ENCODE measurements at regions not wholly inside any gene's neighbourhood (a gene's known extent, or its start where the extent isn't known, plus 50 kb on each side); places are given as distances from the start of the nearest gene placed in this dataset.
A peak's percentile ranks its signal among the peaks of the same experiment; 100 is the strongest.

DNA sequence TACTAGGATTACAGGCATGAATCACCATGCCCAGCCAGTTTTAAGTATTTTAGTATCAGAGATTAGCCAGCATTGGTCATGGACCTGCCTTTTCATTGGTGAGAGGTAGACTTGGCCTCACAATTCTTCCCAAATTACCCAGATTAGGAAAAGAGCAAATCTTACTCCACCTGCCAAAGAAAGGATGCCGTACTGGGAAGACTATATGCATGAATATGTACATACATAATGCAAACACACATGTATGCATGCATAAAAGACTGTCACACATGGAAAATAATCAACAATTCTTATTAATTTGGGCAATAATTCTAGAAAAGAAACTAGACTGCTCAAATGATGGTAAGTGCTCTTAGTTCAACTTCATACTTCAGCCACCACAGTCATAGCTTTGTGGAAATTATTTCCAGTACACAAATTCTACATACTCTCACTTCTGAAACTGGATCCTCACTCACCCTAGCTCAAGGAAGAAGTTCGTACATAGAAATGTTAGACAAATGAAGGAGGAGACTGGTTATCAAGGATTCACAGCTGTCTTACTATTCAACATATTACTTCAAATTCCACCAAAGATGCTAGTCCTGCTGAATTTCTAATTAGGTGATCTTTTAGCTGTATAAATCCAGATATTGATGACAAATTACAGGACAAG is 73.7 kb downstream of the MINAR2 start:
- DNase-seq (ENCODE audit: low spot score) = no peak

DNA sequence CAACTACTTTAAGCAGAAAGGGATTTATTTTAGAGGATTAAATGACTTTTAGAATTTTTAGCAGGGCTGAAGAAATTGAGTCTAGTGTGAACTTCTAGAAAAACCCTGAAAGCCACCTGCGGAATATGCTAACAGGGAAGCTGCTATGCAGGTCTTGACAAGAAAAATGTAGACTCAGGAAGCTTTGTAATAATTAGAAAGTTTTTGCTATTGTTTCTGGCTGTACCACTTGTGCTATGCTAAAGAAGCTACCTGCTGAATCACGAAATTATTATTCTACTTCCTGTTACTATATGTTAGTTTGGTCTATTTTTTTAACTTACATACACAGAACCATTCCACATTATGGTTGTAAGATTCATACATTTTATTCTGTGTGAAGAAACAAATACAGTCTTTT is 74.0 kb upstream of the CHSY3 start:
- DNase-seq (ENCODE audit: low spot score) = no peak

DNA sequence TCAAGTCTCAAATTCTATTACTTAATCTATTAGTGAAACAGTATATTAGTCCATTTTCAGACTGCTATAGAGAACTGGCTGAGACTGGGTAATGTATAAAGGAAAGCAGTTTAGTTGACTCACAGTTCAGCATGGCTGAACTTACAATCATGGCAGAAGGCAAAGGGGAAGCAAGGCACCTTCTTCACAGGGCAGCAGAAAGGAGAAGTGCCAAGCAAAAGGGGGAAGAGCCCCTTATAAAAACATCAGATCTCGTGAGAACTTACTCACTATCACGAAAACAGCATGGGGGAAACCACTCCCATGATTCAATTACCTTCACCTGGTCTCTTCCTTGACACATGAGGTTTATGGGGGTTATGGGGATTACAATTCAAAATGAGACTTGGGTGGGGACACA is 67.9 kb upstream of the CHSY3 start:
- DNase-seq (ENCODE audit: low spot score) = no peak

DNA sequence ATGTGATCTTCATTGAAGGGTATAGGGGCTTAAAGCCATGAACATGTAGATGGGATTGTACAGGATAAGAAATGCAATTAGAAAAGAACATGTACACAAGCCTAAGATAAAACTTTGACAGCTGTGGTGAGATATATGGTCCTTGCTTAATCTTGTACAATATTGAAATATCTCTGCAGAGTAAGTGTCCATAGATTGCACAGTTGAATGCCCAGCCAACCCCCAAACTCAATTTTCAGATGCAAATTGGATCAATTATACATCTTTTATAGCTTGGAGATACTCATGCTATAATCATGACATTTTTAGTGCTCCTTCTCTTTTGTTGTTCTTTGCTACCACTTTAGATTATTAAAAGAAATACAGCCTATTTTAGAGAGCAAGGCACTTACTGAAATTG is 59.5 kb upstream of the CHSY3 start:
- no peak for DNase-seq (ENCODE audit: low spot score)

DNA sequence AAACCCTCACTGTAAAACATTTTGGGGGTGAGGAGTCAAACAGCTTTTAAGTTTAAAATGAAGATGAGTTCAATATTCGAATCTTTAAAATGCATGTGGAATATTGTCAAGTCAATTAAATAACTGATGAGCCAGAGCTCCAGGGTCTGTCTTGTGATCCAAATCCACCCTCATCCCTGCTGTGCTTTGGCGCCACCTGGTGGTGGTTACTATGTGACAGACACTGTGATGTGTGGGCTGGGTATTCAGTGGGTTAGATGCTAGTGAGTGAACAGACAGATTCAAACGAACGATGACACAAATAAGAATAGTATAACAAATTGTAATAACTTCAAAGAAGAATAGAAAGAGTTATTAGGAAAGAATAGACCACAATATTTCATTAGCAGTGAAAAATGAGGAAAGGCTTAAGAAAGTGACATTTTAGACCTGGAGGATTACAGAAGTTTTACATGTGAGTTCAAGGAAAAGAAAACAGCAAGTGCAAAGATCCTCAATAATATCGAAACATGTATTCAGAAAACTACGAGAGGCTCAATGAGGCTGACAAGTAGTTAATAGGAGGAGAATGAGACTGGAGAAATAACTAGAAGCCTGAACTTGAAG is 51.4 kb upstream of the CHSY3 start:
- peak; percentile 69 for DNase-seq (ENCODE audit: low spot score)

DNA sequence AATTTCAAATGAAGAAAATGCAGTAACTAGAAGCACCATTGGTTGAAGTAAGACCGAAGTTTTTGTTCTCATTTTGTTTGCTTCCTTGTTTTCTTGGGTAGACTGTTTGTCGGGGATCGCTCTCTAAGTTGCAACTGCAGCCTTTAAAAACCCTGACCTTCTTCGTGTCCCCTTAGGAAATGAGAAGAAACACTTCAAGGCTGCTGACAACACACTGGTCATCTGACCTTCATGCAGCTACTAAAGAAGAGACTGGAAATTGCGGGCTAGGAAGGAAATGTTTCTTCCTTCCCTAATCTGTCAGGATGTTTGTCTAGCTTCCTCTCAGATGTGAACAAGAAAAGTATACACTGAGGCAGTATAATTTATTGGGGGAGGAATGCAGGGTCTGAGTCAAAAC is 50.7 kb upstream of the CHSY3 start:
- DNase-seq (ENCODE audit: low spot score) = no peak
